ENCODE measurements at regions not wholly inside any gene's neighbourhood (a gene's known extent, or its start where the extent isn't known, plus 50 kb on each side); places are given as distances from the start of the nearest gene placed in this dataset.

DNA sequence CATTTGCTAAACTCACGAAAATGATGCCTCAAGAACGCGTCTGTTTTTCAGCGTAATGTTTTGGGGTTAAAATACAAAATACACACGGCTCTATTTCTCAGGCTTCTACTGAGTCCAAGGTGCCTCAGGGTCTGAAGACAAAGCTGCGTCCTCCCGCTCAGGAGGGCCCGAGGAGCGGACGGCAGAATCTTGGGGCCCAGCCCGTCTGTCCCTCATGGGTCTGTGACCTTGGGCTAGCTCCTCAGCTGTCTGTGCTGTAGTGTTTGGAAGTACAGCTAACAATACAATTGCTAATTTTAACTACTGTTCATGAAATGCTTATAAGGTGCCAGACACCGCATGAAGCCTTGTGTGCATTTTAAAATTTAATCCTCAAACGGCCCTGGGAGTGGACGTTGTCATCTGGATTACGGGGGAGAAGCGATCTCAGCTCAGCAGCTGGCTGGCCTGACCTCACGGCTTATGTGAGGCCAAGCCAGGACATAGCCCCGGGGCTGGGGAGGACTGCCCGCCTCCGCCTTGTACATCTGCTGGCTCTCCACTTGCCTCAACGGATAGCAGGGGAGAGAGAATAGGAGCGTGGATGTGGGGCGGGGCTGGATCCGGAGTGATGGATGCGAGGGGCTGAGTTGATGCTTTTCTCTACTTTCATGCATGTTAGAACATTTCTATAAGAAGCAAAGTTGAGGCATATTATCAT lies 357.4 kb downstream of the GLRX3 start:
- Mint-ChIP-seq H3K4me3 (no peak overlapping the region), H3K36me3 (no peaks in the 10 kb centered on the region), H3K9me3 (no peaks in the 10 kb centered on the region), H3K4me1 (no peaks in the 10 kb centered on the region), H3K27ac (no peak overlapping the region), H3K27me3 (no peaks in the 10 kb centered on the region)

DNA sequence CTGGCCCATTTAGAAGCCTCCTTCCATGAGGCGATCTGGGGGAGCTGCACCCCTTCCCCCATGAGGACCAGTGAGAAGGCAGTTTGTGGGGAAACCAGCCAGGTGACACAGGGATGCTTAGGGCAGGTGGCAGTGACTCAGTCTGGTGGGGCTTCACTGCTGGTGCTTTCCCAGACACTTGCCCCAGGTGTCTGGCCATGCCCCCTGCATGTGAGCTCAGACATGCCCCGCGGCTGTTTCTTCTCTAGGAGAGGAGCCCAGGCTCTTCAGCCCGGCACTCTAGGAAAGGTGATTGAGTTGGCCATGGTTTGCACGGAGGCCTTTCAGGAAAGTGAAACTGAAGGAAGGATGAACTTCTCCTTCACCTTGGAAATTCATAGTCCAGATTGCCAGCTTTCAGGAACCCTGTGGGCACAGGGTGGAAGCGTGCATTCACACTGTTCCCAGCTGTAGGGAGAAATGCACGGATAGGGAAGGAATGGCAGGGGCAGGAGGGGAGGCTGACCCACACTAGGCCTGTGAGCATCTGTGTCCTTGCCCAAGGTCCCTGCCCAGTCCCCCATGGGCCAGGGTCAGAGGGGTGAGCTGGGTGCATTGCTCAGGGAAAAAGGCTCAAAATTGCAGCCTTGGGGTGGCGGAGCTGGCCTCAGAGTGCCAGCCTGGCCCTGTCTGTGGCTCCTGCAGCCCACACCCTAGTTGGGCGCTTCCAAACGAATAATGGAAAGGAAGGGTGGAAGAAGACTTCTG lies 359.1 kb downstream of the GLRX3 start:
- Mint-ChIP-seq H3K9me3 (no peaks in the 10 kb centered on the region), H3K36me3 (no peaks in the 10 kb centered on the region), H3K27ac (no peak overlapping the region), H3K27me3 (no peaks in the 10 kb centered on the region), H3K4me3 (no peak overlapping the region), H3K4me1 (no peaks in the 10 kb centered on the region)

DNA sequence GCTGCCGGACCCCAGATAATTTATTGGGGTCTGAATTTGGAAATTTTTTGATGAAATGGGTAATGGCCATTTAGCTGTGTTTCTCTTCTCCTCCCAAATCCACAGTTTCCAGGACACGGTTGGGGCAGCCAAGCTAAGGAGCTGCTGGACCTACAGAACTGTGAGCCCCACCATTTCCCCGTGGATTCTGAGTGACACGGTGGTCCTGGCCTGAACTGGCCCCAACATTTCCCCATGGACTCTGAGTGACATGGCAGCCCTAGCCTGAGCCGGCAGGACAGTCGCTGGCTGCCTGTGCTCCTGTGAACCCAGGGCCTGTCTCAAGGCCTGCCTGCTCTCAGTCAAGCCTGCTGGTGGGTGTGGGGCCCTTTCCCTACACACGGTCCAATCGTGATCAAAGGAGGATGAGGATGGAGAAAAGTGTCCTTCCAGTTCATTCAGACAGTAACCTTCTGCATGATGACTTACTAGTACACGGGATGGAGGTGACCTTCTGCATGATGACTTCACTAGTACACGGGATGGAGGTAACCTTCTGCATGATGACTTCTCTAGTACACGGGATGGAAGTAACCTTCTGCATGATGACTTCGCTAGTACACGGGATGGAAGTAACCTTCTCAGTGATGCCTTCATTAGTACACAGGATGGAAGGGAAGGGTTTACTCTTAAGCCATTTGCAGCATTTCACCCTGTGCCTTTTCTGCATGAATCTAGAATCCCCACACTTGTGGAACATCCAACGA lies 359.9 kb downstream of the GLRX3 start:
- Mint-ChIP-seq H3K27ac (no peak overlapping the region), H3K9me3 (no peaks in the 10 kb centered on the region), H3K4me3 (no peak overlapping the region), H3K4me1 (no peaks in the 10 kb centered on the region), H3K27me3 (no peaks in the 10 kb centered on the region), H3K36me3 (no peaks in the 10 kb centered on the region)

GRCh38 chr10:130497056-130498010 lies 361.1 kb downstream of the GLRX3 start:
- no peaks in the 10 kb centered on the region for H3K4me1 Mint-ChIP-seq
- H3K4me3 Mint-ChIP-seq = no peak overlapping the region

DNA sequence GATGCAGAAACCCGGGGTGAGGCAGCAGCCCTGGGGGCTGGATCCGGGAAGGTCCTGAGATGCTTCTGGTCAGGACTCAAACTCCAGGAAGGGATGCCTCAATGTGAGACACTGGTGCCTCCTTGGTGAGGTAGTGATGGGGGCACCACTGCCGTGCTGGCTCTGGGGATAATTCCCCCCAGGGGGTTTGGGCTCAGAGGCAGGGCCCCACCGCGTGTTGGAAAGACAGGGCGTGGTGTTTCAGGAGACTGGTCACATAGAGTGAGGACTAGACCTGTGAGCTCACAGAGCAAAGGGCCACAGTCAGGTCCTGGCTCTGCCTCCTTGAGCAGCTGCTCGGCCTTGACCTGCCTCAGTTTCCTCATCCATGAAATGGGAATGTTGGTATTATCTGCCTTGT lies 361.9 kb downstream of the GLRX3 start:
- H3K36me3 Mint-ChIP-seq = no peaks in the 10 kb centered on the region
- H3K9me3 Mint-ChIP-seq = no peaks in the 10 kb centered on the region
- no peaks in the 10 kb centered on the region for H3K27me3 Mint-ChIP-seq
- H3K4me1 Mint-ChIP-seq = no peaks in the 10 kb centered on the region
- no peak overlapping the region for H3K4me3 Mint-ChIP-seq
- no peak overlapping the region for H3K27ac Mint-ChIP-seq

More at GRCh38 chr10:130497056-130498010, 361.1 kb downstream of the GLRX3 start:
- H3K27me3 Mint-ChIP-seq = no peaks in the 10 kb centered on the region
- H3K27ac Mint-ChIP-seq = no peak overlapping the region
- no peaks in the 10 kb centered on the region for H3K36me3 Mint-ChIP-seq
- H3K9me3 Mint-ChIP-seq = no peaks in the 10 kb centered on the region

- Mint-ChIP-seq H3K4me1 (no peaks in the 10 kb centered on the region), H3K9me3 (no peaks in the 10 kb centered on the region), H3K4me3 (no peak overlapping the region), H3K27me3 (no peaks in the 10 kb centered on the region), H3K36me3 (no peaks in the 10 kb centered on the region), H3K27ac (no peak overlapping the region)
Observed at GRCh38 chr10:130498934-130499333, 362.7 kb downstream of the GLRX3 start.

DNA sequence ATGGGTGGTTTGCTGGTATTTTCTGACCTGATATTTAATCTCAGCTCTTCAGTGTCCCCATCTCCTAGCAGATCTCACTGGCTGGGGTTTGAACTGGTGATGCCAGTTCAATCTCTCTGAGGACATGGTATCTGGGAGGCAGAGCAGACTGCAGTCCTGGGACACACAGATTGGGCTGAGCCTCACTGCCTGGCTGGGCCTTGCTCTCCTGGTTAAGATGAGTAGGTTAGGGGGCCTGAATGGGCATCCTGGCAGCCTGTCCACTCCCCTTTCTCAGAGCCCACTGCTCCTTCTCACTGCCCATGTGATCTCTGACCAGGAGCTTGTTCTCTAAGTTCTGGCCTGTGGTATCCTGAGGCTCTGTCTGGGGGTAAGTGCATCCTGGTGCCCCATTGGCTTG lies 363.4 kb downstream of the GLRX3 start:
- no peaks in the 10 kb centered on the region for H3K36me3 Mint-ChIP-seq
- no peak overlapping the region for H3K27ac Mint-ChIP-seq
- H3K4me1 Mint-ChIP-seq = no peaks in the 10 kb centered on the region
- no peaks in the 10 kb centered on the region for H3K27me3 Mint-ChIP-seq
- H3K4me3 Mint-ChIP-seq = no peak overlapping the region
- no peaks in the 10 kb centered on the region for H3K9me3 Mint-ChIP-seq

GRCh38 chr10:130500261-130501000 lies 364.2 kb downstream of the GLRX3 start:
- no peak overlapping the region for H3K27ac Mint-ChIP-seq
- no peaks in the 10 kb centered on the region for H3K27me3 Mint-ChIP-seq
- no peak overlapping the region for H3K4me3 Mint-ChIP-seq
- H3K9me3 Mint-ChIP-seq = no peaks in the 10 kb centered on the region
- H3K36me3 Mint-ChIP-seq = no peaks in the 10 kb centered on the region
- H3K4me1 Mint-ChIP-seq = no peaks in the 10 kb centered on the region

DNA sequence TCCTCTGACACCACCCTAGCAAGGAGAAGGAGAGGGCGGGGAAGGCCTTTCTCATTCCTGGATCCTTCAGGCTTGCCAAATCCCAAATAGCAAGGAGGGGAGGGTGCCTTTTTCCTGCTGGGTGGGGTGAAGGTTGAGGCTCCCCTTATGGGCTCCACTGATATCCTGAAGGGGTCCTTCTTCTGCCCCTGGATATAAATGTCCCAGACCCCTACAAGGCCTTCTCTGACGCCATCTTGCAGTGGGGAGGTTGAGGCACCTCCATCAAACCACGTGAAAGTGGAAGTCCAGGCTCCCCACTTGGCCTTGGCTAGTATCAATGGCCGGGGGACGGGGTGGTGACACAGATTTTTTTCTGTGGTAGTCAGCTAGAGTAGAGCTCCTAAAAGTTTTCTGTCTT lies 371.3 kb downstream of the GLRX3 start:
- H3K9me3 Mint-ChIP-seq = no peaks in the 10 kb centered on the region
- no peaks in the 10 kb centered on the region for H3K4me1 Mint-ChIP-seq
- H3K36me3 Mint-ChIP-seq = no peaks in the 10 kb centered on the region
- H3K27ac Mint-ChIP-seq = no peak overlapping the region
- H3K4me3 Mint-ChIP-seq = no peak overlapping the region
- peaks cover 7% of the 10 kb centered on the region for H3K27me3 Mint-ChIP-seq

- H3K4me3 Mint-ChIP-seq = no peak overlapping the region
- H3K9me3 Mint-ChIP-seq = no peaks in the 10 kb centered on the region
- H3K4me1 Mint-ChIP-seq = no peaks in the 10 kb centered on the region
- H3K27me3 Mint-ChIP-seq = peaks cover 7% of the 10 kb centered on the region
- H3K27ac Mint-ChIP-seq = peak overlapping the region; percentile 17
- H3K36me3 Mint-ChIP-seq = no peaks in the 10 kb centered on the region
Observed at GRCh38 chr10:130509881-130510689, 373.9 kb downstream of the GLRX3 start.

- Mint-ChIP-seq H3K4me1 (no peaks in the 10 kb centered on the region), H3K9me3 (no peaks in the 10 kb centered on the region), H3K27me3 (peaks cover 7% of the 10 kb centered on the region), H3K4me3 (no peak overlapping the region), H3K27ac (no peak overlapping the region), H3K36me3 (no peaks in the 10 kb centered on the region)
Observed at GRCh38 chr10:130510755-130511154, 374.6 kb downstream of the GLRX3 start.

DNA sequence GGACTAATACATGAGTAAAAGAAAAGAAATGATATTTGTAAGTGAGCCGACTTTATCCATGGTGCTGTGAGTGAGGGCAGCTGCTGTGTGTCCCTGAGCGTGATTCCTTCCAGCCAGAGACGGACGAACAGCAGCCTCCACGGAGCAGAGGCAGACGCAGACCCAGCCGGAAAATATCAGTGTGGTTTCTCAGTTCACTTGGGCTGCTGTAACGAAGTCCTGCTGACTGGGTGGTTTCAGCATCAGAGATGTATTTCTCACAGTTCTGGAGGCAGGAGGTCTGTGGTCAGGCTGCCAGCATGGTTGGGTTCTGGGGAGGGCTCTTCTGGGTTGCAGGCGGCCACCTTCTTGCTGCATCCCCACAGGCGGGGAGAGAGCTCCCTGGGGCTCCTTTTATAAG lies 375.6 kb downstream of the GLRX3 start:
- Mint-ChIP-seq H3K4me3 (no peak overlapping the region), H3K36me3 (no peaks in the 10 kb centered on the region), H3K9me3 (no peaks in the 10 kb centered on the region), H3K27ac (no peak overlapping the region), H3K4me1 (no peaks in the 10 kb centered on the region), H3K27me3 (peaks cover 7% of the 10 kb centered on the region)

GRCh38 chr10:130512936-130513335 lies 376.7 kb downstream of the GLRX3 start:
- no peak overlapping the region for H3K27ac Mint-ChIP-seq

More at GRCh38 chr10:130512936-130513335, 376.7 kb downstream of the GLRX3 start:
- Mint-ChIP-seq H3K9me3 (no peaks in the 10 kb centered on the region), H3K27me3 (peaks cover 7% of the 10 kb centered on the region), H3K36me3 (no peaks in the 10 kb centered on the region), H3K4me3 (no peak overlapping the region), H3K4me1 (no peaks in the 10 kb centered on the region)

Measured in activated naive CD4-positive, alpha-beta T cell treated with anti-CD3 and anti-CD28 coated beads, Interleukin-2, amount 50 U/mL, for 24 hours (primary cell).